Stimulated activated naive CD8-positive, alpha-beta T cell treated with anti-CD3 and anti-CD28 coated beads, Interleukin-15, amount 100 ng/mL, for 72 hours (primary cell): ENCODE measurements at regions not wholly inside any gene's neighbourhood (a gene's known extent, or its start where the extent isn't known, plus 50 kb on each side); places are given as distances from the start of the nearest gene placed in this dataset.

Source experiments
- ATAC-seq: fragments of 150-1000 bp; cut with Tn5 transposase; 2 replicates; pipeline ENCODE4 v1.10.0; 2021; ENCODE audit warnings: mild to moderate bottlenecking, moderate library complexity
- DNase-seq, 2 donors: peaks; one replicate each; pipeline ENCODE4 v3.0.0; 2021 to 2022
- H3K27ac Mint-ChIP-seq, 2 donors: one replicate each; pipeline ENCODE4 v1.8.0; 2022; ENCODE audit warnings: mild to moderate bottlenecking in 2 of 2, mixed read lengths in 2 of 2, moderate library complexity in 2 of 2
- H3K27me3 Mint-ChIP-seq: one replicate; pipeline ENCODE4 v1.8.0; 2022; ENCODE audit warnings: mixed read lengths
- H3K4me1 Mint-ChIP-seq: one replicate; pipeline ENCODE4 v1.8.0; 2022; ENCODE audit warnings: mild to moderate bottlenecking, mixed read lengths
- H3K4me3 Mint-ChIP-seq, 2 donors: one replicate each; pipeline ENCODE4 v1.8.0; 2022; ENCODE audit warnings: mild to moderate bottlenecking in 2 of 2, mixed read lengths in 2 of 2, moderate library complexity in 1 of 2
- H3K9me3 Mint-ChIP-seq, 2 donors: one replicate each; pipeline ENCODE4 v1.8.0; 2022; ENCODE audit warnings: mixed read lengths in 2 of 2

GRCh38 chr4:129917651-129918050 lies 821.7 kb downstream of the C4orf33 start:
- Mint-ChIP-seq H3K4me1 (no peaks in the 10 kb centered on the region), H3K4me3 (no peak overlapping the region), H3K9me3 (peaks cover 0 to 4% of the 10 kb centered on the region in 2 donors), H3K27ac (no peak overlapping the region), H3K27me3 (no peaks in the 10 kb centered on the region)
- ATAC-seq (no peak), DNase-seq (no peak)

- Mint-ChIP-seq H3K27ac (no peak overlapping the region), H3K9me3 (no peaks in the 10 kb centered on the region), H3K4me3 (no peak overlapping the region), H3K27me3 (no peaks in the 10 kb centered on the region), H3K4me1 (no peaks in the 10 kb centered on the region)
- DNase-seq (no peak), ATAC-seq (no peak)
Measured at GRCh38 chr4:129926936-129927335, 831.0 kb downstream of the C4orf33 start.

- Mint-ChIP-seq H3K27me3 (no peaks in the 10 kb centered on the region), H3K4me3 (no peak overlapping the region), H3K27ac (no peak overlapping the region), H3K9me3 (no peaks in the 10 kb centered on the region), H3K4me1 (no peaks in the 10 kb centered on the region)
- ATAC-seq (no peak), DNase-seq (no peak)
Measured at GRCh38 chr4:129929052-129929451, 833.1 kb downstream of the C4orf33 start.

DNA sequence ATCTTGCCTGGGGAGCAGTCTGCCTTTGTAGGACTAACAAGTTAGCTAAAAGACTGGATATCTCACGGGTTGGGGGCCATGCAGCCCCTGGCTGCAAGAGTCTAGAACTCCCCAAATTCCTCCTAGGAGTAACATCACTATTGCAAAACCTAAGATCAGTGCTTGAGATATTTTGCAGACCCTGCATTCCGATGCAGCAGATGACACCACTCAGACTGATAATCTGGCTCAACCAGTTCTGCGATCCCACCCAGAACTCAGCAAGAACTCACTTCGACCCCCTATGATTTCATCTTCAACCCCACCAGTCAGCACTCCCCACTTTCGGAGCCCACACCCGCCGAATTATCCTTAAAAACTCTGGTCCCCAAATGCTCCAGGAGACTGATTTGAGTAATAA lies 834.0 kb downstream of the C4orf33 start:
- H3K4me1 Mint-ChIP-seq = no peaks in the 10 kb centered on the region
- no peak for DNase-seq
- no peaks in the 10 kb centered on the region for H3K9me3 Mint-ChIP-seq
- H3K27ac Mint-ChIP-seq = no peak overlapping the region
- no peak overlapping the region for H3K4me3 Mint-ChIP-seq
- H3K27me3 Mint-ChIP-seq = no peaks in the 10 kb centered on the region
- no peak for ATAC-seq

- DNase-seq (no peak), ATAC-seq (no peak)
- Mint-ChIP-seq H3K4me3 (no peak overlapping the region), H3K27me3 (no peaks in the 10 kb centered on the region), H3K9me3 (peaks cover 0 to 3% of the 10 kb centered on the region in 2 donors), H3K4me1 (no peaks in the 10 kb centered on the region), H3K27ac (no peak overlapping the region)
Measured at GRCh38 chr4:129950217-129950616, 854.3 kb downstream of the C4orf33 start.

DNA sequence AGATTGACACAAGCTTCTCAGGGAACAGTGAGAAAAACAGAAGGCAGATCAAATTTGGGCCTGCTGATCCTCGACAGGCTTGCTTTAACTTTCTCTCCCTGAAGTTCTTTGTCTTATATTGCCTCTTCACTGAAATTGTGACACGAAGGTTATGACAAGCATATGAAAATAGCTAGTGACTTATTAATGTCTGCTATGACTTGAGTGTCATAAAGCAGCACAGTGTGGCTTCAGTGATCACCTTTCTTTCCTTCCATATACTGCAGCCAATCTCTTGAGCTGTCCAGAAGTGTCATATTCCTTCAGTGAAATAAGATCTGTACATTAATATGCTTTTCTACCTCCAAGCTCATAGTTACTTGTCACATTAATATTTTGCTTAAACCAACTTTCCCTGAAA lies 870.2 kb downstream of the C4orf33 start:
- no peak overlapping the region for H3K4me3 Mint-ChIP-seq
- H3K27ac Mint-ChIP-seq = no peak overlapping the region
- H3K9me3 Mint-ChIP-seq = no peaks in the 10 kb centered on the region
- DNase-seq = no peak
- no peaks in the 10 kb centered on the region for H3K27me3 Mint-ChIP-seq
- ATAC-seq = no peak
- H3K4me1 Mint-ChIP-seq = no peaks in the 10 kb centered on the region

DNA sequence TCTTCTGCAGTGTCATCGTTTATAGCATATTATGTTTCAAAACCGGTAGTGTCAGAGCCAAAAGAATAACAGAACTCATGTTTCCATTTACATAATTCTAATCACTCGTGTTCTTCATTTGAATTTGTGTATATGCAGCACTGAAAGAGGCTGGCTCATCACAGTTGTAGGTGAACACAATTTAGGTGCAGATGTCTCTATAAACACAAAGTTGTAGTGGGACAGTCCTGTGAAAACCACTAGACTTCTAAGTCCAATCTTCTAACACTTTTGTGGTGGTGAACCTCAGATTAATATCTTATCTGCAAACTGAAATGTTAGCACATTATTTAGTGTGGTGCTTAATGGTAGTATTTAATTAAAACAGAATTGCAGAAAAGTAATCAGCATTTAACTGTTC lies 872.4 kb downstream of the C4orf33 start:
- ATAC-seq = no peak
- Mint-ChIP-seq H3K9me3 (no peaks in the 10 kb centered on the region), H3K4me1 (no peaks in the 10 kb centered on the region), H3K27ac (no peak overlapping the region), H3K27me3 (no peaks in the 10 kb centered on the region), H3K4me3 (no peak overlapping the region)
- no peak for DNase-seq

GRCh38 chr4:129968778-129969177 lies 872.8 kb downstream of the C4orf33 start:
- DNase-seq (no peak), ATAC-seq (no peak)
- no peak overlapping the region for H3K27ac Mint-ChIP-seq
- no peaks in the 10 kb centered on the region for H3K27me3 Mint-ChIP-seq
- no peak overlapping the region for H3K4me3 Mint-ChIP-seq
- H3K4me1 Mint-ChIP-seq = no peaks in the 10 kb centered on the region
- no peaks in the 10 kb centered on the region for H3K9me3 Mint-ChIP-seq

DNA sequence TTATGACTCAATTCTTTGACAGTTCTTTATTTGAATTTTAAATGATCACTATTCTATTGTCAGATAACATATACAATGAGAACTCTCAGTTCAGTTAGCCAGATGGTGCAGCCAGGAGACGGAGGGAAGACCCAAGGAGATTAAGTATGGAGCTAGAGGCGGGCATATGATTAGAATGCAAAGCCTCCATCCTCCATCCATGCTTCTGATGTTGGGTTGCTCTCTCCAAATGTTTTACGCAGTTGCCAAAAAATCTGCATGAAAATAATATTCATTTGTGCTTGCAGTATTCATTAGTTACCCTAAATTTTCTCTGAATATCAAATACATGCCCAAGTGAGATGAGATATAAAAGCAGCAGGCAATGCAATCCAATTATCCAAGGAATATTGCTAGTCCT lies 874.8 kb downstream of the C4orf33 start:
- H3K27ac Mint-ChIP-seq = no peak overlapping the region
- H3K4me3 Mint-ChIP-seq = no peak overlapping the region
- no peaks in the 10 kb centered on the region for H3K9me3 Mint-ChIP-seq
- no peak for DNase-seq
- H3K27me3 Mint-ChIP-seq = no peaks in the 10 kb centered on the region
- H3K4me1 Mint-ChIP-seq = no peaks in the 10 kb centered on the region
- ATAC-seq = no peak

- DNase-seq = no peak
- Mint-ChIP-seq H3K9me3 (no peaks in the 10 kb centered on the region), H3K4me1 (no peaks in the 10 kb centered on the region), H3K27me3 (no peaks in the 10 kb centered on the region), H3K4me3 (no peak overlapping the region), H3K27ac (no peak overlapping the region)
- no peak for ATAC-seq
Measured at GRCh38 chr4:129971419-129971818, 875.5 kb downstream of the C4orf33 start.

- H3K27me3 Mint-ChIP-seq = no peaks in the 10 kb centered on the region
- no peaks in the 10 kb centered on the region for H3K4me1 Mint-ChIP-seq
- ATAC-seq = no peak
- H3K4me3 Mint-ChIP-seq = no peak overlapping the region
- no peak for DNase-seq
- H3K9me3 Mint-ChIP-seq = no peaks in the 10 kb centered on the region
- H3K27ac Mint-ChIP-seq = no peak overlapping the region
Measured at GRCh38 chr4:129972257-129972656, 876.3 kb downstream of the C4orf33 start.

- H3K27me3 Mint-ChIP-seq = no peaks in the 10 kb centered on the region
Measured at GRCh38 chr4:129974730-129975129, 878.8 kb downstream of the C4orf33 start.

GRCh38 chr4:129978315-129978714 lies 882.4 kb downstream of the C4orf33 start:
- DNase-seq (no peak), ATAC-seq (no peak)
- Mint-ChIP-seq H3K27me3 (no peaks in the 10 kb centered on the region), H3K4me1 (no peaks in the 10 kb centered on the region), H3K9me3 (peaks cover 0 to 5% of the 10 kb centered on the region in 2 donors), H3K4me3 (no peak overlapping the region), H3K27ac (no peak overlapping the region)

More at GRCh38 chr4:129974730-129975129, 878.8 kb downstream of the C4orf33 start:
- ATAC-seq = no peak
- peaks cover 0 to 5% of the 10 kb centered on the region in 2 donors for H3K9me3 Mint-ChIP-seq
- H3K4me3 Mint-ChIP-seq = no peak overlapping the region
- no peak for DNase-seq
- H3K4me1 Mint-ChIP-seq = no peaks in the 10 kb centered on the region
- H3K27ac Mint-ChIP-seq = no peak overlapping the region

DNA sequence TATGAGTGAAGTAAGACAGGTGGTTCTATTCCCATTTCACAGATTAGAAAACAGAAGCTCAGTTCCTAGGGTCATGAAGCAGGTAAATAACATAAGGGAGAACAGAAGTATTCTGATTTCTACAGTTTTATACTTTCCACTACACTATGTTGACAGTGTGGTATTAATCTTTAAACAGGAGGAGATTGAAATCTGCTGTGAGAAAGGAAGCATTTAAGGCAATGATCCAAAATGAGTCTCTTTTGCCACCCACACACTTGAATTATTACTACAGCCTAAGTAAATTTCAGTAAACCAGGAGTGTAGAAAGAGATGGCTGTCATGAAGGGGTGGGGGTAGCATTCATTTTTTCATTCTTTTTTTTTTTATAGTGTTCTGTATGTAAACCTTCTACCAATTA lies 893.0 kb downstream of the C4orf33 start:
- H3K27ac Mint-ChIP-seq = no peak overlapping the region
- no peaks in the 10 kb centered on the region for H3K9me3 Mint-ChIP-seq
- no peaks in the 10 kb centered on the region for H3K4me1 Mint-ChIP-seq
- H3K4me3 Mint-ChIP-seq = no peak overlapping the region
- DNase-seq (no peak), ATAC-seq (no peak)
- no peaks in the 10 kb centered on the region for H3K27me3 Mint-ChIP-seq

DNA sequence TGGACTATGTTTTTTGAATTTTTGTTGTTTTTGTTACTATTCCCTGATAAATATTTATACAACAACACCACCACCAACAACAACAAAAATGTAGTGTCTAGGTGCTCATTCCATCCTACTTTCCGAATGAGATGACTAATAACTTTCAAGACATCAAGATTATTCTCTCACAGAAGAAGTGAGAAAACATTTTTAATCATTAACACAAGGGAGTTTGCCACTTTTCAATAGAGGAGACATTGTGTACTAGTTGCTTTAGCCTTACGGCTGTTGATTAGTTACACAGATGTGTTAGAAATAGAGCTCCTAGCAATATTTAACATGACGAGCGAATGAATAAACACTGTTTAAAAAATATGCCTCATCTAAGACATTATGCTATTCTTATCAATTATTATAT lies 898.8 kb downstream of the C4orf33 start:
- Mint-ChIP-seq H3K4me3 (no peak overlapping the region), H3K4me1 (no peaks in the 10 kb centered on the region), H3K27me3 (no peaks in the 10 kb centered on the region), H3K9me3 (peaks cover 0 to 3% of the 10 kb centered on the region in 2 donors), H3K27ac (no peak overlapping the region)
- no peak for DNase-seq
- no peak for ATAC-seq

DNA sequence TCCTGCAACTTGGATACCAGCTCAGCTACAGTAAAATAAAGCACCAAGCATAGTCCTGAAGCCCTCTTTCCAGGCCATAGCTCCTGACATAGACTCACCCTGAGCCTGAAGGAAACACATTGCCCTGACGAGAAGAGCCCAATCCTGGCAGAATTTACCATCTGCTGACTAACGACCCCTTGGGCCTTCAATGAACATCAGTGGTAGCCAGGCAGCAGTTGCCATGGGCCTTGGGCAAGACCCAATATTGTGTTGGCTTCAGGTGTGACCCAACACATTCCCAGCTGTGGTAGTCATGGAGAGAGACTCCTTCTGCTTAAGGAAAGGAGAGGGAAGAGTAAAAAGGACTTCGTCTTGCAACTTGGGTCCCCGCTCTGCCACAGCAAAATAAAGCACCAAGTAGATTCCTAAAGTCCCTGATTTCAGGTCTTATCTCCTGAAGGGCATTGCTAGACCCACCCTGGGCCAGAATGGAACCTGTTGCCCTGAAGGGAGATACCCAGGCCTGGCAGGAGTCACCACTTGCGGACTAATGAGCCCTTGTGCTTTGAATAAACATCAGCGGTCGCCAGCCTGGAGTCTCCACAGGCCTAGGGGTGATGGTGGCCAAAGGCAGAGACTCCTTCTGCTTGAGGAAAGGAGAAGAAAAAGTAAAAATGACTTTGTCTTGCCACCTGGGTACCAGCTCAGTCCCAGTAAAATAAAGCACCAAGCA lies 902.6 kb downstream of the C4orf33 start:
- Mint-ChIP-seq H3K27me3 (no peaks in the 10 kb centered on the region), H3K4me1 (no peaks in the 10 kb centered on the region), H3K9me3 (peaks cover 0 to 6% of the 10 kb centered on the region in 2 donors), H3K27ac (no peak overlapping the region), H3K4me3 (no peak overlapping the region)
- no peak for ATAC-seq
- DNase-seq = no peak

DNA sequence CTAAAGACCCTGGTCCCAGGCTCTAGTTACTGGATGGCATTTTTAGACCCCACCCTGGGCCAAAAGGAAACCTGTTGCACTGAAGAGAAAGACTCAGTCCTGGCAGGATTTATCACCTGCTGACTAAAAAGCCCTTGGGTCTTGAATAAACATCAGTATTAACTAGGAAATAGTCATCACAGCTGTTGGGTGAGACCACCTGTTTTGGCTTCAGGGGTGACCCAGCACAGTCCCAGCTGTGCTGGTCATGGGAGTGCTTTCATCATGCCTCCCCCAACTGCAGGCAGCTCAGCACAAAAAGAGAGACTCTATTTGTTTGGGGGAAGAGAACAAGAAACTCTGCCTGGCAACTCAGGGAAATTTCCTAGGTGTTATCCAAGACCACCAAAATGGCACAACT lies 903.2 kb downstream of the C4orf33 start:
- no peak for DNase-seq
- H3K27ac Mint-ChIP-seq = no peak overlapping the region

More for the DNA sequence above, 903.2 kb downstream of the C4orf33 start:
- no peaks in the 10 kb centered on the region for H3K27me3 Mint-ChIP-seq
- ATAC-seq = no peak
- H3K4me1 Mint-ChIP-seq = no peaks in the 10 kb centered on the region
- H3K4me3 Mint-ChIP-seq = no peak overlapping the region
- H3K9me3 Mint-ChIP-seq = peaks cover 0 to 6% of the 10 kb centered on the region in 2 donors
